BJ (cell line): ENCODE measurements at regions not wholly inside any gene's neighbourhood (a gene's known extent, or its start where the extent isn't known, plus 50 kb on each side); places are given as distances from the start of the nearest gene placed in this dataset.

Source experiments
- CTCF ChIA-PET: fragments of 350-600 bp; formaldehyde crosslinking; extraction: SDS; loops from one replicate; lab custom pipeline; 2021; ENCODE audit warnings: antibody characterized with exemption, inconsistent platforms; lab: Yijun Ruan, JAX
- POLR2A ChIA-PET: fragments of 300-600 bp; sonication (Branson Sonifier 250); formaldehyde crosslinking; extraction: SDS; loops from one replicate; lab custom pipeline; 2021; ENCODE audit warnings: antibody characterized with exemption; lab: Charles Lee
- DNase-seq: peaks from one replicate; pipeline ENCODE4 v3.0.0-alpha.2; 2011; ENCODE audit warnings: low read depth
- H3K27me3 ChIP-seq: 2 replicates; pipeline ENCODE4 v1.6.0; 2011; ENCODE audit warnings: low read length; ENCODE audit not compliant: control insufficient read depth, insufficient read depth
- H3K36me3 ChIP-seq: 2 replicates; pipeline ENCODE4 v1.5.1; 2011; ENCODE audit warnings: low read length; ENCODE audit not compliant: control insufficient read depth, insufficient read depth
- H3K4me3 ChIP-seq: 2 replicates; pipeline ENCODE4 v1.5.1; 2011; ENCODE audit warnings: low read depth, mild to moderate bottlenecking, control low read depth, low read length
- CTCF ChIP-seq: IDR thresholded peaks from 2 replicates; pipeline ENCODE4 v1.5.1; 2011; ENCODE audit warnings: low read depth, mild to moderate bottlenecking, control low read depth, inconsistent platforms, low read length, moderate library complexity; ENCODE audit not compliant: insufficient read depth

- ChIA-PET POLR2A (no interaction called here), CTCF (interaction anchor here (1.5 to 1.7 kb wide), 2 partner anchors 31 to 38 kb away, joined by 3 to 6 read pairs; no protein-coding TSS in a partner anchor)
- H3K4me3 ChIP-seq: no peak overlapping the region
- DNase-seq: no peak
- TF ChIP-seq CTCF: no peak
- no peaks in the 10 kb centered on the region for H3K27me3 ChIP-seq
- H3K36me3 ChIP-seq: no peaks in the 10 kb centered on the region
Measured at GRCh38 chr17:77369544-77369971, 228.8 kb downstream of the SEC14L1 start.

- H3K36me3 ChIP-seq: no peaks in the 10 kb centered on the region
- TF ChIP-seq CTCF: no peak
- CTCF ChIA-PET: interaction anchor here (1.1 to 1.7 kb wide), 3 partner anchors 30 to 59 kb away, joined by 3 to 6 read pairs (median 3); no protein-coding TSS in a partner anchor
- H3K4me3 ChIP-seq: no peak overlapping the region
- POLR2A ChIA-PET: no interaction called here
- no peak for DNase-seq
- H3K27me3 ChIP-seq: no peaks in the 10 kb centered on the region
Measured at GRCh38 chr17:77370586-77370985, 229.8 kb downstream of the SEC14L1 start.

GRCh38 chr17:77371117-77371887 lies 230.5 kb downstream of the SEC14L1 start:
- DNase-seq: no peak
- ChIA-PET POLR2A (no interaction called here), CTCF (interaction anchor here (1.0 to 1.5 kb wide), 3 partner anchors 40 to 59 kb away, joined by 3 read pairs; no protein-coding TSS in a partner anchor)
- Histone ChIP-seq H3K4me3 (no peak overlapping the region), H3K36me3 (no peaks in the 10 kb centered on the region), H3K27me3 (no peaks in the 10 kb centered on the region)
- no peak for TF ChIP-seq CTCF

- POLR2A ChIA-PET: interaction anchor here (0.6 kb wide), 2 partner anchors 11 to 1194 kb away, joined by 3 read pairs; no protein-coding TSS in a partner anchor
- Histone ChIP-seq H3K4me3 (peak overlapping the region; percentile 78), H3K27me3 (no peaks in the 10 kb centered on the region), H3K36me3 (no peaks in the 10 kb centered on the region)
- no peak for TF ChIP-seq CTCF
- CTCF ChIA-PET: interaction anchor here (1.0 kb wide), 1 partner anchor 40 kb away, joined by 3 read pairs; no protein-coding TSS in a partner anchor
- no peak for DNase-seq
Measured at GRCh38 chr17:77371888-77372443, 231.2 kb downstream of the SEC14L1 start.
